Lower lobe of right lung (tissue), 2 donors: ENCODE measurements at regions not wholly inside any gene's neighbourhood (a gene's known extent, or its start where the extent isn't known, plus 50 kb on each side); places are given as distances from the start of the nearest gene placed in this dataset.

Experiments used
- ATAC-seq, 2 donors: fragments of 200-7000 bp; cut with Tn5 transposase; one replicate each; pipeline ENCODE4 v1.9.1; 2020 to 2022; ENCODE audit warnings: mild to moderate bottlenecking in 2 of 2, moderate library complexity in 2 of 2
- DNase-seq: peaks from one replicate; pipeline ENCODE4 v3.0.0-alpha.2; 2020
- H3K27ac ChIP-seq: fragments of 200-600 bp; one replicate; pipeline ENCODE4 v1.8.0; 2022
- H3K27me3 ChIP-seq: fragments of 200-600 bp; one replicate; pipeline ENCODE4 v1.8.0; 2022; ENCODE audit warnings: low read depth
- H3K36me3 ChIP-seq: fragments of 200-600 bp; one replicate; pipeline ENCODE4 v1.8.0; 2022; ENCODE audit warnings: mild to moderate bottlenecking
- H3K4me1 ChIP-seq: fragments of 200-600 bp; one replicate; pipeline ENCODE4 v1.8.0; 2022
- H3K4me3 ChIP-seq: fragments of 200-600 bp; one replicate; pipeline ENCODE4 v1.8.0; 2022; ENCODE audit warnings: mild to moderate bottlenecking
- H3K9me3 ChIP-seq: fragments of 200-600 bp; one replicate; pipeline ENCODE4 v1.8.0; 2022
- intact Hi-C: fragments of 100-400 bp; cut with DNase I; formaldehyde crosslinking; loops from one replicate; pipeline ENCODE4 v1.11.0; 2022
- TF ChIP-seq, protein P1 (sequence below): fragments of 200-600 bp; IDR thresholded peaks from one replicate; pipeline ENCODE4 v1.8.0; 2022; ENCODE audit warnings: antibody characterized with exemption, mild to moderate bottlenecking
- donor health status: DM: no; HTN: yes; CAD: no; lungs with severe emphysema.

GRCh38 chr15:35308802-35309201 lies 223.7 kb upstream of the NANOGP8 start:
- intact Hi-C loops, result no loop called here

GRCh38 chr15:35307676-35308075 lies 222.6 kb upstream of the NANOGP8 start:
- intact Hi-C loops, result no loop called here
- Histone ChIP-seq H3K4me3 (no peak overlapping the region), H3K27me3 (no peaks in the 10 kb centered on the region), H3K36me3 (no peaks in the 10 kb centered on the region), H3K4me1 (peaks cover 19% of the 10 kb centered on the region), H3K9me3 (no peaks in the 10 kb centered on the region), H3K27ac (no peak overlapping the region)
- DNase-seq (no peak), ATAC-seq (no peak)
- TF ChIP-seq, protein P1, sequence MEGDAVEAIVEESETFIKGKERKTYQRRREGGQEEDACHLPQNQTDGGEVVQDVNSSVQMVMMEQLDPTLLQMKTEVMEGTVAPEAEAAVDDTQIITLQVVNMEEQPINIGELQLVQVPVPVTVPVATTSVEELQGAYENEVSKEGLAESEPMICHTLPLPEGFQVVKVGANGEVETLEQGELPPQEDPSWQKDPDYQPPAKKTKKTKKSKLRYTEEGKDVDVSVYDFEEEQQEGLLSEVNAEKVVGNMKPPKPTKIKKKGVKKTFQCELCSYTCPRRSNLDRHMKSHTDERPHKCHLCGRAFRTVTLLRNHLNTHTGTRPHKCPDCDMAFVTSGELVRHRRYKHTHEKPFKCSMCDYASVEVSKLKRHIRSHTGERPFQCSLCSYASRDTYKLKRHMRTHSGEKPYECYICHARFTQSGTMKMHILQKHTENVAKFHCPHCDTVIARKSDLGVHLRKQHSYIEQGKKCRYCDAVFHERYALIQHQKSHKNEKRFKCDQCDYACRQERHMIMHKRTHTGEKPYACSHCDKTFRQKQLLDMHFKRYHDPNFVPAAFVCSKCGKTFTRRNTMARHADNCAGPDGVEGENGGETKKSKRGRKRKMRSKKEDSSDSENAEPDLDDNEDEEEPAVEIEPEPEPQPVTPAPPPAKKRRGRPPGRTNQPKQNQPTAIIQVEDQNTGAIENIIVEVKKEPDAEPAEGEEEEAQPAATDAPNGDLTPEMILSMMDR, result no peak

More at GRCh38 chr15:35308802-35309201, 223.7 kb upstream of the NANOGP8 start:
- no peaks in the 10 kb centered on the region for H3K9me3 ChIP-seq
- H3K4me3 ChIP-seq, result no peak overlapping the region
- H3K27ac ChIP-seq, result no peak overlapping the region
- DNase-seq (no peak), ATAC-seq (peak; percentile 66 to 84)
- no peaks in the 10 kb centered on the region for H3K27me3 ChIP-seq
- peaks cover 19% of the 10 kb centered on the region for H3K4me1 ChIP-seq
- TF ChIP-seq, protein P1, result no peak
- H3K36me3 ChIP-seq, result no peaks in the 10 kb centered on the region

- DNase-seq (no peak), ATAC-seq (no peak)
- no peaks in the 10 kb centered on the region for H3K36me3 ChIP-seq
- TF ChIP-seq, protein P1, result no peak
- H3K27me3 ChIP-seq, result no peaks in the 10 kb centered on the region
- no peaks in the 10 kb centered on the region for H3K9me3 ChIP-seq
- intact Hi-C loops, result no loop called here
- peaks cover 19% of the 10 kb centered on the region for H3K4me1 ChIP-seq
- no peak overlapping the region for H3K4me3 ChIP-seq
- no peak overlapping the region for H3K27ac ChIP-seq
Observed at GRCh38 chr15:35307026-35307425, 221.9 kb upstream of the NANOGP8 start.

DNA sequence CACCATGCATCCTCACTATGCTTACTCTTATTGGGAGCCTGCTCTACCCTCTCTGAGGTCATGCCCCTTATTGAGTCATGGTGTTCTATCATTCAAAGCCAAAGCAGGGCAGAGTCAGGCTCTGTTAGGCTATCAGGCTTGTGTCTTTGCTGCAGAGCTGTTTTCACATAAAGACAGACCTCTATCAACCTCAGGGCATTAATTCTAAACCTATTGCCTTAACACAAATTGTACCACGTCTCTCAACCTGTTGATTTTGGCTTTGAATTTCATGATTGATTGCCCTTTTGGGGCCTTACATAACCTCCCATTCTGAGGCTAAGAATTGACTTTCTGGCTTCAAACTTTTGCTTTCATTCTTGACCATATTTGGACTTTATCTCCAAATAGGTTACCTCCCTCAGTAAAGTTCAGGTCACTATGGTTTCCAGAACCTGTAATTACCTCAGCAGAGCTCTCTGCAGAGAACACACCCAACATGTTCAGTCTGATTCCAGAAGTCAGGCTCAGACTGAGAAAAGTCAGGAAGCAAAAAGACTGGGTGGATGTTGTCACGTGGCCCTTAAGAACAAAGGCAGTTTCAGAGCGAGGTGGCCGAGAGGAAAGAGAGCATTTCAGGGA lies 221.4 kb upstream of the NANOGP8 start:
- H3K27ac ChIP-seq, result no peak overlapping the region
- ATAC-seq, result peak in 1 of 2 donors; percentile 59
- intact Hi-C loops, result no loop called here
- no peaks in the 10 kb centered on the region for H3K36me3 ChIP-seq
- DNase-seq, result no peak
- TF ChIP-seq, protein P1, result no peak
- no peaks in the 10 kb centered on the region for H3K27me3 ChIP-seq
- H3K4me3 ChIP-seq, result no peak overlapping the region
- H3K9me3 ChIP-seq, result no peaks in the 10 kb centered on the region
- peaks cover 19% of the 10 kb centered on the region for H3K4me1 ChIP-seq

DNA sequence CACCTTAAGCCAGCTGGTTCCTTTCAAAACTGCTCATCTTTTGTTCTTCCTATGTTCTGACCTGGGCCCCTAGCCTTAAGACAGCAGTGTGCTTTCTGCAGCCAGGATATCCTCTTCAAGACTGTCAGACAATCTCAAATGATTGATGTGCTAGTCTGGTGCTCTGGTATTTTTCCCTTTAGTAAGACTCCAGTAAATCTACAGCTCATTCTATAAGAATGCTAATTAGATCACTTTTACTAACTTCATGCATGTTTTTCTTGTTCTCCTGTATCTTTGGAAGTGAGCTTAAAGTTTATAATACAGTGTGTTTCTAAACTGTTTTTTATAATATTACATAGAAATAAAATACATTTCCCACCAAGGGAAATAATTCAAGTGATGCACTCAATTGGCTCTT lies 220.9 kb upstream of the NANOGP8 start:
- Histone ChIP-seq H3K9me3 (no peaks in the 10 kb centered on the region), H3K27ac (no peak overlapping the region), H3K4me3 (no peak overlapping the region), H3K4me1 (peaks cover 19% of the 10 kb centered on the region), H3K36me3 (no peaks in the 10 kb centered on the region), H3K27me3 (no peaks in the 10 kb centered on the region)
- intact Hi-C loops, result no loop called here
- DNase-seq (no peak), ATAC-seq (no peak)
- TF ChIP-seq, protein P1, result no peak
